ENCODE measurements at regions not wholly inside any gene's neighbourhood (a gene's known extent, or its start where the extent isn't known, plus 50 kb on each side); places are given as distances from the start of the nearest gene placed in this dataset.

DNA sequence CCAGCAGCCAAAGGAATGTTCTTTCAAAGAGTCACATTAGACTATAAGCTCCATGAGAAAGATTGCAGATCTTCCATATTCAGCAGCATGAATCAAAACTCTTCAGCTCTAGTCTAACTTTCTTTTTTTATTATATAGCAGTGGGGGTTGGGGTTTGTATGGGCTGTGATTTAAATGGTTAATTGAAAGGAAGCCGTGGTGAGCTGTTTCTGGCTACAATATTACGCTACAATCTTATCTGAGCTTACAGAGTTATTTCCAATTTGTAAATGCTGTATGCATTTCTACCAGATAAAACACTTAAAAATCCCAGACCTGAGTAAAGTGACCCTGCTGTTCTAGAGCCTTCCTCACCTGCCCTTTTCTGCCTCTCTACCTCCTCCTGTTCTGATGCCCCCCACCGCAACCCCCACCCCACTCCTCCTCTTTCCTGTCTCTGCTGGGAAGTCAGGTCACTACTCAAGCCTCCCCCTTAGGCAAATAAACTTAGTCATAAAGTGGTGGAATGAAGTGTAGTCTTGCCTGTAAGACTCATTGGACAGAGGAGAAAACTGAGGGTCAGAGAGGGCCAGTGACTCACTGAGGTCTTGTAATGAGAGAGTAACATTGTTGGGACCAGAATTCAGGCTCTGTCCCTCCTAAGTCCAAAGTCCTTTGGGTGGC lies 1089.5 kb downstream of the BCL11B start:
- DNase-seq = no peak

DNA sequence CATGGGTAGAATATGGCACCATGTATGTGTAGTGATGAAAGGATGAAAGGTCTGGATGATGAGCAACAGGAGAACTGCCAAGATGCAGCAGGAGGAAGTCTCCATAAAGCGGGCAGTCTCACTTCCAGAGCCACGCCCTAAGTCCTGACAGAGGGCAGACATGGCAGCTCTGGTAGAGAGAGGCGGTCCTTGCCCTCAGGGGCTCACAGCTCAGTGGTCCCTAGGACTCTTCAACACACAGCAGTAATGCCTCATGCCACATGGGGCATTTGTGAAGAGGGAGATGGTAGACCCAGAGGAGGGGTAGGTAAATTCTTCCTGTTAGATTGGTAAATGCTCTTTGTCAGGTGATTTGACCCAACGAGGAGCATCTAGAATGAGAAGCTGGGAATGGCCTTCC lies 1088.4 kb downstream of the BCL11B start:
- DNase-seq = no peak

DNA sequence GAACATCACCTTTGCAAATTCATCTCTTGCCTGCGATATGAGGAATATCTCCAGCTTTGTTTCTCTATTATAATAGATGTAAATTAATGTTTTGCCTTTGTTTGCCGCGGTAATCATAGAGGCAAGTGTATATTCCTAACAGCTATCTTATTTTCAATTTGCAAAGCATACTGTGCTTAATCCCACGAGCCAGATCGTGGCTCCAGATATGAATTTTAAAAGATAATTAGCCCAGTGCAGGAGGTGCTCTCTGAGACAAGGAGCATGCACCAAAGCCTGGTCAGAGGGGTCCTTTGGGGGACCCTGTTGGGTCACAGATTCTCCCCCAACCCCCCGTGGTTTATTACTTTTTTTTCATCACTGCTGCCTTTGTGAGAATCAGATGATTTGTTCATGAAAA lies 1087.5 kb downstream of the BCL11B start:
- no peak for DNase-seq

DNA sequence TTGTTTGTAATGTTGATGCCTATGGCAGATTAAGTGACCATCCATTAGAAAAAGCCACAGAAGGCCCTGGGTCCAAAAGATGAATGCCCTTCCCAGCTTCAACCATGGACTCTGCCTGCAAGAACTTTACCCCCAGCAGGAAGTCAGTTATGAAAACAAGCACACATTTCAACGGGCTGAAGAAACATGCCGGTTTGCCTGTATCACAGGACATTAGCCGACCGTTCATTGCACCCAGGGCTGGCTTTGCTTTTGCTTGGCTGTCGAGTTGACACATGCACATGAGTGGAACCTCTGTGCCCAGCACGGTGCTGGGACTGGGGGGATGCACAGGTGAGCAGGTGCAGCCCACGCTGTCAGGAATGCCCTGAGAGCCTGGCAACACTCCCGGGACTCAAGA lies 1087.0 kb downstream of the BCL11B start:
- DNase-seq = no peak

DNA sequence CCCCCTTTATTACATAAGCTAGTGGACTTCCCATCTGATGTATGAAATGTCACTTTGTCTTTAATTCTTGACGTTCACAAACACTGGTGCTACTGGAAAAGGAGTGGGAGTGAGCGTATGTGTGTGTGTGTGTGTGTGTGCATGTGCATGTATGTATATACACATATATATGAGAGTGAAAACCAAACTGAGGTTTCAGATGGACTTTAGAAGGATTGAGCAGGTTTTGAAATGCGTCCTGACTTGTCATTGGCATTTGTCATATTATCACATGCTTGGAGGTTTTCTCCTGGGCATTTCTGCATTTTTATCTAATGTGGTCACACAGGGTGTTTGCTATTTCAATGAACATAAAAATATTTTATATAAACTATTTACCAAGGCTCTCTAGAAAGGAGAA lies 1085.9 kb downstream of the BCL11B start:
- DNase-seq = no peak

DNA sequence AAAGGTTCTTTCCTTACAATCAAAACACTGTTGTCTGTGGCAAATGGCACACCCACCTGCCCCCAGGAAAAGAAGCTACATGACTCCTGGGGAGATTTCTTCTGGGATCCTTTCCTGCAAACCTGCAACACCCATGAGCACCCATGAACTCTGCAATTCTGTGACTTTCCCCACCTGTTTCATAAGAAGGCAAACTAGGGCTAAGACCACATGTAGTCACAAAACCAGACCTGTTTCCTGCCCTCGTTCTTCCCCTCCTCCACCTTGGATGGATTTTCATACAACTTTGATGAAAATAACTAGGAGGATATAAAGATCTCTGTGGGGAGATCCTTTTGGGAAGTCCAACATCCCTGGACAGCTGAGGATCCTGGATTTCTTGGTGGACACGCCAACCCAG lies 1084.7 kb downstream of the BCL11B start:
- DNase-seq = no peak

DNA sequence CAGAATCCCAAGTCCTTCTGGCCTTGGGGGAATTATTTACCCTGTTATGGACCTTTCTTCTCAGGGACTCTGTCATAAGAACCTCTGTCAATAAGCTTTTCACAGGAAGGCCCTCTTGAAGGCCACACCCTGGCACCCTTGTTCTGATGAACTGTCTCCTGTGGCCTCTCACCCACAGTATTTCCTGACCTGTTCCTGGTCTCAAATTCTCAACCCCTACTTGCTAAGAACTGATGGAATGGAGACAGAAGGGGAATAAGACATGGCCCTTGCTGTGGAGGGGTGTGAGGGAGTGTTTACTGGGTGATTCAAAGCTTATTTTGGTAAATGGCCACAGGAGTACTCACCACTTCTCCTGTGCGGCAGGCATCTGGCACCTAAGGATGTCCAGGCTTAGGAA lies 1082.9 kb downstream of the BCL11B start:
- DNase-seq = no peak

DNA sequence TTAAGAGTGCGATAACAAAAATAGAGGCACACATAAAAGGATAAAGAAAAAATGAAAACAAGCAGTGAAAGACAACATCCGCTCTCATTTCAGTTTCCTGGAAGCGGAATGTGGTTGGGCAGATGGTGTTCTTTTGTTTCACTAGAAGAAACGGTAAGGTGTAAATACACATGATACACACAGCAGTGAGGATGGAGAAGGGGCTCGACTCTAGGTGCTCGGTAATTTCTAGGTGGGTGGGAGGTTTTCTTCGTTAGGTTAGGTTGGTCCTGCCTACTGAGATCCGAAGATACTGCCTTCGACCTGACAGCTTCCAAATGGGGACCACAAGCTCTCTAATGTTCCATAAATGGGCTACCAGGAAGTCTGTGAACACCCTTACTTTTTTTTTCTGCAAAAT lies 1082.5 kb downstream of the BCL11B start:
- no peak for DNase-seq

DNA sequence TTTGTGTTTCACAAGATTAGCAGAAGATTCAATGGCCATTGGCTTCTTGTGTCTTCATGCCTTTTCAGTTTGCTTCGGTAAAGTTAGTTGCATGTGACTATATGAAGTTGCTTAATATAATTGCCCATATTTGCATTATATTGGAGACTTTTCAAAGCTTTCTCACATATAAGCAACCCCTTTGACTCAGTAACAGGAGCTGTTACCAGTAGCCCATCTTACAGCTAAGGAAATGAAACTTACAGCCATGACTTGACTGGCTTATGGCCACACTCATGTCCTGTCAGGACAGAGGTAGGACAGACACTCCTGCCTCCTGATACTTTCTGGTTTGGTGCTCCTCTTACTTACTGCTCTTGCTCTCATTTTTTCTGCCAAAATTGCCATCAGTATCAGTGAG lies 1082.1 kb downstream of the BCL11B start:
- no peak for DNase-seq

DNA sequence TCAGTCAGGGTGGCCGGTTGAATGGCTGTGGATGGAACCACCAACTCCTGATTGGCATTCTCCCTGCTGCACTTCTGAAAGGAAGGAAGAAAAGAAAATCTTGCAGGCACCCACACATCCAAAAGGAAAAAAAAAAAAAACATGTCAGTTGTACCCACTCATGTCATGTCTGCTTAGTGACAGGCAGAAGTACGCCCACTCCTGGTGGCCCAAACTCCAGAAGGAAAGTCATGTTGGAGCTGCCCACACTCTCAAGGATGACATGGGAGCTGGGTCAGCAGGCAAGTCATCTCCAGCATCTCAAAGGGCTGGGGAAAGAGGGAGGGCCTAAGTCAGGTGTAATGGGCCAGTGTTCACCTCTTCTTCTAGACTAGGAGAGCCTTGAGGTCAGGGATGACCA lies 1079.1 kb downstream of the BCL11B start:
- DNase-seq = no peak

DNA sequence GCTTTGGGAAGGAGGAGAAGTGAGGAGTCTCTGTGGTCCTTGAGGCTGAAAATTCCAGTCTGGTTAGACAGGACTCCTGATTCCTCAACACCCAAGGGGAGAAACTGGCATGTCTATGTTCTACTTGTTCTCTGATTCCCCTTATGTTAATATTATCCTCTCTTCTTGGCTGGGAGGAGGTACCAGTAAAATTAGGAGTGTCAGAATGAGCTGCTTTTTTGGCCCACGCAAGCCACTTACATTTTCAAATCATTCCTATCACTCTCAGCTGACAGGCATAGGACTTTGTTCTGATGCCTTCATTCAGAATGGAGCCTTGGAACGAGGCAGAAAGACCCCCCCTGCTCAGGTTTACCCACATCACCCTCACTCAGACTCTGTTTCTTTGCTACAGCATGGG lies 1077.2 kb downstream of the BCL11B start:
- DNase-seq = no peak

DNA sequence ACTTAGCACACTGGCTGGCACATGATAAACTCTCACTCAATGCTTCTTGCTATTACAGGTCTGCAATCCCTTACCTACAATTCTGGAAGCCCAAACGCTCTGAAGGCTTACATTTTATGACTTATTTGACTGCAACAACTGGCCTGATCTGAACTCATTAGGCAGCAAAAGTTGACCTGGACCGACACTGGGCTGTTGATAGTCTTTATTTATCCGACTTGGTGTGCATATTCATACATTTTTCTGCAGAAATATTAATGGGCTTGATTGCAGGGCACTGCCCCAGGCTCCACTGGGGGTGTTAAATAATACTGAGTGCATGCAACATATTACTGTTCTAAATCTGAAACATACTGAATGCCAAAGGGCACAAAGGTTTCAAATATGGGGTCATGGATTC lies 1076.7 kb downstream of the BCL11B start:
- DNase-seq = no peak

DNA sequence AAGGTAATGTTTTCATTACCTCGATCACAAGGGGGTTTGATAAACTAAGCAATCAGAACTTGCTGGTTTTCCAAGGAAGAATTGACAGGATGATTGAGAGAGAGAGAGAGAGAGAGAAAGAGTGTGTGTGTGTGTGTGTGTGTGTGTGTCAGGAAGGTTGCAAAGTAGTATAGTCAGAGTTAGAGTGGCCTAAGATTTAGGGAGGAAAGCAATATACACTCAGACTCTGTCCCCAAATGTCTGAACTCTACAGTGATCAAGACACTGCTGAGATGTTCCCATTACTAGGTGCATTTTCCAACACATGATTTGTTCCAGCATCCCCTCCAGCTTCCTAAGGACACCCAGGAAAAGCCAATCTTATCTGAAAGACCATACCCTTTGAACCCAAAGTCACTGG lies 1074.1 kb downstream of the BCL11B start:
- no peak for DNase-seq

DNA sequence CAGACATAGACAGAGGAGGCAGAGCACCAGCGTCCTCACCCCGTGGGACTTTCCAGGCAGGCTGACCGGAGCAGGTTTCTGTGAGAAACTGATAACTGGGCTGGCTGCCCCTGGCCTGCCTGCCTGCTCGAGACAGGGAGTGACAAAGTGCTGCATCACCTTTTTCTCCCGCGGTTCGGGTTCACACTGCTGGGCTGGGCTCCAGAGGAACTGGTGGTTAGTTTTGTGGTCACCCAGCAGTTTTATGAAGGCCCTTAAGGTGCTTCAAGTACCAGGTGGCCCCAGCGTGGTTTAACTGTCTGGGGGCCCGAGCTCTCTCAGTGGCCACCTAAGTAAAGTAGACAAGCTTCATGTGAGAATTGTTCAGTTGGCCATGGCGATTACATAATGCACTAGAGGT lies 1073.6 kb downstream of the BCL11B start:
- no peak for DNase-seq

DNA sequence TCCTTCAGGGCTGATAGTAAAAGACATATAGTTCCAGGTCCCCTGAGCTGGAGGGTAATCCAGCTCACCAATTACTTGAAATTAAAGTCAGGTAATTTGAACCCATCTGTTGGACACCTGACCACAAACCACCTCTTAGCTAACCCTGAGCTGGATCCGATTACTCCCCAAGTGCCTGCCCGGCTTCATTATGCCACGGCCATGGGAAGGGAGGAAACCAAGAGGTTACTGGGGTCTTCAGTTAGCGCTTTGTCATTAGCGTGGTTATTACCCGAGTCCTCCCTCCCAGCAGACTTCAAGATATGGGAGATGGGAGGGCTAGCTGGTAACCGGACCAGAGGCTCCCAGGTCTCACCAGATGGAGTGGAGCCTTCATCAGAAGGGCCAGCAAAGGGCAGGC lies 1071.4 kb downstream of the BCL11B start:
- no peak for DNase-seq

DNA sequence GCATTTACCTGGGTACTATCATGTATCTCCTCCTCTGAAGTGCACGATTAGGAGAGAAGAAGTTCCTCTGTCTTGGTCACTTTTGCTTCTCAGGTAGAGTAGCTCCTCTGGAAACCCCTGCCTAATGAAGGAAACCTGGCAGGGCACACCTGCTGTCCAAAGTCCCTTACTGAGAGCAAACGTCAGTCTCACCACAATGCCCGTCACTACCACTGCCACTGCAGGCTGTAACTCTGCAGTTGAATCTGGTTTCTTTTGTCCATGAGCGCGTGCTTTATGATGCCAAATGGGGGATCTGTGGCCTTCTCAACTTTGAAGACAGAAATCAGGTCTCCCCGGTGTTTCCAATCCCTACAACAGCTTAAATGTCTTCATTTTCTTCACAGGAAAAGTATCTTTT lies 1068.6 kb downstream of the BCL11B start:
- DNase-seq = no peak

DNA sequence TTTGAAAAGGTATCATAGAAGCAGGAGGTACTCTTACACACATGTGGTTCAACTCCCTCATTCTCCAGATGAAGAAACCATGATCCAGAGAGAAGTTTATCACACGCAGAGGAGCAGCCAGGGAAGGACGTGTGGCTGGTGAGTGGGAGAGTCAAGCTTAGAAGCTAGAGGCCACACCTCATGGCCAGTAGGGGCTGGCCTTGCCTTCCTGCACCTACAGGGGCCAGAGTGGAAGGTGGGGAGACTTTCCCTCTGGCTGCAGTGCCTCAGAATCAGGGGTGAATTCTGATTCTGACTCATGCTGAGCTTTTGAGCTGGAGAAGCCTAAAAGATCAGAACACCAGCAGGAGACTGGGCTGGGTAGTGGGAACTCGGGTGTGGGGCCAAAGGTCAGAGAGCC lies 1067.9 kb downstream of the BCL11B start:
- no peak for DNase-seq

DNA sequence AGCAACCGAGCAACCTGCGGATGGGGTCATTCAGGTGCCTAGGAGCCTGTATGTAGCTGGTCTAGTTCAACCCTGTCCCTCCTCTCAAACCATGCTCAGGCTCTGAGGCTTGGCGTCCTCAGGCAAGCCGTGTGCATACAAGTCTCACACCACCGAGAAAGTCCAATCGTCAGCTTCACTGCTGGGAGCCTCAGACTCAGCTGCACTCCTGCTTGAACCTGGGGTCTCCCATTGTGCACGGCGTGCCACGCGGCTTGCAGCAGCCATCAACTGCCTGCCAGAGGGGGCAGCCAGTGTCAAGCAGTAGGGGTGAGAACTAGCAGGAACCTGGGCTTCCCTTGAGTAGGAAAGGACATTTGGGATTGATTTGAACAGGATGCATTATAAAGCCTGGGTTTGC lies 1064.6 kb downstream of the BCL11B start:
- DNase-seq = no peak

DNA sequence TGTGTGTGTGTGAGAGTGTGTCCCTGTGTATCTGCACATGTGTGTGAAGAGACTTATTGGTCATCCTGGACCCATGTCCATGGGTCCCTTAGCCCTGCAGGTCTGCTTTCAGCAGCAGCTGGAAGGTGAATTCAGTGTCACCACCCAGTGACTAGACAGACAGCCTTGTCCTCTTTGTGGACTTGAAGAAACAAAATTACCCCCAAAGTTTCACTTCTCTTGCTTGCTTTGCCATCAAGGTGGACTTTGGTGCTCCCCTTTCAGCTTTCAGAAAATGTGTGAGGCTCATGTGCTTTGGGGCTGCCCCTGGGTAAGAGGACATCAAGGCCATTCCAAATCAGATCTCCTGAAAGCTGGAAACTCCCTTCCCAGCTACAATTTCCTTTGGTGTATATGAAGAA lies 1063.8 kb downstream of the BCL11B start:
- DNase-seq = no peak

DNA sequence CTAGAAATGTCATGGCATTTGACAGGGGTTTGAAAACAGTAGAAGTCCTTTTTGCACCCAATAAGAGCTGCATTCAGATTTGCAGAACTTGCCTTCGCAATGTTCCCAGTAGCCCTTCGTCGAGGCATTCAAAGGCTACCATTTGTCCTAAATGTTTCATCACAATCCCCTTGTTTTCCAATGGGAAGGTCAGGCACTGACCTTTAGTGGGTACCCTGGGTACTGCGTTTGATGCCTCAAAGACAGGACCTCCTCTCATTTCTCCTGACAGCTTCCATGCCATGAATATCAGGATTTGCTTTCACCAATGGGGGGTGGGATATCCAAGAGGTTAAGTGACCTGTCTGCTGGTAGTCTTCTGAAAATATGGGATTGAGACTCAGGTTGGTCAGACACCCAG lies 1063.1 kb downstream of the BCL11B start:
- no peak for DNase-seq

DNA sequence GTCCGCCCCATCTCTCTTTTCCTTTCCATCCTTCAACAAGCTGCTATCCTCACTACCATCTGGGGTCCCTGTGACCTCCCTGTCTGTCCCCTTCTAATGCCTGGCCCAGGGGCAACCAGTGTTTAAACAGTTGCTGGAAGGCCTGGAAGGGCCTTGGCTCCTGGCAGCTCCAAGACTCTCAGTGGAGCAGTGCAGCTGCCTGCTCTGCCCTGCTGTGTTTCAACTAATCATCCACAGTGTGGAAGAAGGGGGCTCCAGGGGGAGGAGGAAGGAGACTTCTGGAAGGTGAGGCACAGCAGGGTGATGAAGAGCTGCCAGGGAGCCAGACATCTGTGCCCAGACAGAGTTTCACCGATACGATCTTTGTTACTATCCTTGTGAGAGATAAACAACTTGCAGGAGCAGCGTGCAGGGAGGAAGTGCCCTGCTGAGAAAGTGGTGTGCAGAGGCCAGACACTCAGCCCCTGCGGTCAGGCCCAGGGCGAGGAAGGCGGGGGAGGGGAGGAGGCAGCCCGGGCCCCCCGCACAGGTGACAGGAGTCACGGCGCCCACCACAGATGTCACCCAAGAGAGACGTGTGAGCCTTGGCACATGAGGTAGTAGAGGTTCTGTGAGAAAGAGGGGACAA lies 1061.8 kb downstream of the BCL11B start:
- DNase-seq = no peak

DNA sequence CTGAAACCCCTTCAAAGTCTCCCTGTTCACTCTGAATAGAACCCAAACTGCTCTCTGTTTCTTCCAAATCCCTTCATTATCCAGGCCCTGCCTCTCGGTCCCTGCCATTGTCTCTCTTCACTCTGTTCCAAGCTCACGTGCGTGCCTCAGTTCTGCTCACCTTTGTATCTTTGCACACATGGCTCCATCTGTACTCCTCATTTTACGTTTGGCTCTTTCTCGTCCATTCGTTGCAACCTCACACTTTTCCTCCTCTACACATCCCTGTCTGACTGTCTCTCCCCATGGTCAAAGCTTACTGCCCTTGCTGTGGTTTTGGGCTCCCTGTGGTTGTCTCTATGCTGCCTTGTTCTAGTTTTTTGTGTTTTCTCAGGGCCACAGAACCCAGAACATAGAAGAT lies 1054.5 kb downstream of the BCL11B start:
- DNase-seq = no peak

DNA sequence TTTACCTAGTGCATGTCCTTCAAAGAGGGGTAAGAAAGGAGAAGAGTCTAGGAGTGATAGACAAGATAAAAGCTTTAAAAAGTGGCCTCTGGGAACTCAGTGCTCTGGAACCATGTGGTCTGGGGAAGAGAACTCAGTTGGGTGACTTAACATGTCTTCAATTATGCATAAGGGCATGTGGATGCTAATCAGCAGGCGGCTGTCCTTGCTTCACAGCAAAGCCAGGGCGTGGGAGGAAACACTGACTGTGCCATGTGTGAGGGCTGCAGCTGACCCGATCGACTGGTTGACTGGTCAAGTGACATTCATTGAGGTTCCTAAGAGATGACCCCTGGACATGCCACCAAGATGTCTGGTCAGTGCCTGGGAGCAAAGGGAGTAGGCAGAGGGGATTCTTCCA lies 1053.8 kb downstream of the BCL11B start:
- DNase-seq = no peak

DNA sequence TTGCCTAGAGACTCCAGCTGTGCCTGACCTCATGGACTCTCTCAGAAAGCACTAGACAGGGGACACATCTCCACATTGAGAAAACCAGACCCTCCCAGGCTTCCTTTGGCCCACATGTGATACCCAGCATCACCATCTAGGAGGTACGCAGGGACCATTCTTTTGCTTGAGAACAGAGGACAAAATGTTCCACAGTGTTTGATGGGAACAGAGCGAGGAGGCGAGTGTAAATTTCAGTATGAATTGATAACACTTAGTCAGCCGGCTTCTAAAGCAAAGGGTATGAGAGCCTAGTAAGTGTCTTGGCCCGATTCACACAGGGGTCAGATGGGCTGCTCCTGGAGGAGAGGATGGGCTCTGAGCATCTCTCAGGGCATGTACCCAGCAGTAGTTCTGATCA lies 1052.4 kb downstream of the BCL11B start:
- no peak for DNase-seq

DNA sequence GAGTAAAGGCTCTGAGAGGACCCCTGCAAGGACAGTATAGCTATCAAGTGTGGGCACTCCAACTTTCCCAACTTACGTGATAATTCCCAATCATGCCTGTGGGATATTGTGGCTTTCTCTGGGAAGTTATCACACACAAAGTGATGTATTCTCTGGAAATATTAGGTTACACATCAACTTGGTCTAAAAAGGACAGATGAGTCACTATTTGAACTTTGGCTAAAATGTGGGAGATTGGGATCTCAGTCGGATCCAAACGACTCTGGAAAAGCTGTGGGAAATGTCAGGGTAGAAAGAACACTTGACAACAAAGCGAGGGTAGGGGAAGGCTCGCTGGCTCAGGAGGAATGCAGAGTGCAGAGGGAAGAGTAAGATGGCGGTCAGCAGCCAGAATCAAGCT lies 1048.9 kb downstream of the BCL11B start:
- DNase-seq = no peak

All from HCEC 1CT (cell line).